Astrocyte of the spinal cord (primary cell): ENCODE measurements at regions not wholly inside any gene's neighbourhood (a gene's known extent, or its start where the extent isn't known, plus 50 kb on each side); places are given as distances from the start of the nearest gene placed in this dataset.

ENCODE experiments used
- DNase-seq: peaks from one replicate; pipeline ENCODE4 v3.0.0; 2011; ENCODE audit warnings: low read depth, low spot score
- H3K4me3 ChIP-seq: 2 replicates; pipeline ENCODE4 v1.5.1; 2011; ENCODE audit warnings: low read depth, mild to moderate bottlenecking, low read length, moderate library complexity
- CTCF ChIP-seq: IDR thresholded peaks from 2 replicates; pipeline ENCODE4 v1.5.1; 2012; ENCODE audit warnings: low read depth, mild to moderate bottlenecking, low read length, inconsistent platforms
- in situ Hi-C: cut with HindIII; loops from 2 replicates; pipeline ENCODE4 v1.10.0; 2017; ENCODE audit warnings: low sequenced_read_pairs

DNA sequence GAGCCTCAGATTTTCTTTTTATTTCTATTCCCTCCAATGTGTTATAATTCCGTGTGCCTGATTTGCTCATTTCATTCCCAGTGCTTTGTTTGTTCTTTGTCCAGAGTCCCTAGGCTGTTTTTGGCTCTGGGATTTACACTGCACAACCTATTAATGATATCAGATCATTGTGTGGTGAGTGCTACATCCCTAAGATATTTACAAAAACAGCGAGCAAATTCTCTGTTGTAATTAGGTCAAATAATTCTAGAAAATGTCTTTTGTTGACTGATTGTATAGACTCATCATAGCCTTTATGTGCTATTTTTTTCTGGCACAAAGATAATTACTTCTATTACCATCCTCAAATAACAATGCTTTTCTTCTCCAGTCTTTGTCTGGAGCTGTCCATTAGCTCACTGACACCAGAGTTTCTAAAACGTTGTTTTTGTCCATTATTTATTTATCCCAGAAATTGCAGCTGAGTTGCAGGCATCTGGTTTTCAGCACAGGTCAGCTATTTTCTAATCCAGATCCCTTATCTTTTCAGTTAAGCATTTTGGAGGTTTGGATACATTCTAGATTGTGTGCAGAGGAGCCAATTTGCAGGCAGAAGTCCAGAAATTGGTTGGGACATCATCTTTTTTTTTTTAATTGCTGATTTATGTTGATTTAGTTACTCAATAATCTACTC lies 379.9 kb upstream of the DMAC1 start:
- in situ Hi-C loops = no loop called here
- no peak for TF ChIP-seq CTCF
- DNase-seq = no peak
- H3K4me3 ChIP-seq = no peak overlapping the region

DNA sequence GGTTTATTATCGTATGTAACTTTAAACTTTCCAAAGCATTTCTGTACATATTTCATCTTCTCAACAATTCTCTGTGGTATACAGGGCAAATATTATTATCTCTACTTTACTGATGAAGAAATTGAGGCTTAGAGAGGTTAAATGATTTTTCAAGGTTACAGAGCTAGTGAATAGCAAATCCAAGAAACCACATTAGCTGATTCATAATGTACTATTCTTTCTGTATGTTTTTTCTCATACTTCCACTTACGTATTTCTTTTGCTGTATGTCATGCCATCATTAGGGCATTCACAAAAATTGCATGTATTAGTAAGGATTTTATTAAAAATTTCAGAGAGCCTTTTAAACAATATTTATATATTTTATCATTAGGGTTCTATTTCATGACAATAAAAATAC lies 372.4 kb upstream of the DMAC1 start:
- no peak overlapping the region for H3K4me3 ChIP-seq
- in situ Hi-C loops = no loop called here
- no peak for TF ChIP-seq CTCF
- no peak for DNase-seq

- no peak overlapping the region for H3K4me3 ChIP-seq
- in situ Hi-C loops = no loop called here
- no peak for TF ChIP-seq CTCF
- DNase-seq = no peak
Observed at GRCh38 chr9:8168916-8169438, 369.4 kb upstream of the DMAC1 start.

GRCh38 chr9:8160787-8161186 lies 361.2 kb upstream of the DMAC1 start:
- DNase-seq = no peak
- no peak overlapping the region for H3K4me3 ChIP-seq
- TF ChIP-seq CTCF = no peak
- in situ Hi-C loops = no loop called here

- H3K4me3 ChIP-seq = no peak overlapping the region
- TF ChIP-seq CTCF = no peak
- in situ Hi-C loops = no loop called here
- no peak for DNase-seq
Observed at GRCh38 chr9:8158574-8158973, 359.0 kb upstream of the DMAC1 start.

DNA sequence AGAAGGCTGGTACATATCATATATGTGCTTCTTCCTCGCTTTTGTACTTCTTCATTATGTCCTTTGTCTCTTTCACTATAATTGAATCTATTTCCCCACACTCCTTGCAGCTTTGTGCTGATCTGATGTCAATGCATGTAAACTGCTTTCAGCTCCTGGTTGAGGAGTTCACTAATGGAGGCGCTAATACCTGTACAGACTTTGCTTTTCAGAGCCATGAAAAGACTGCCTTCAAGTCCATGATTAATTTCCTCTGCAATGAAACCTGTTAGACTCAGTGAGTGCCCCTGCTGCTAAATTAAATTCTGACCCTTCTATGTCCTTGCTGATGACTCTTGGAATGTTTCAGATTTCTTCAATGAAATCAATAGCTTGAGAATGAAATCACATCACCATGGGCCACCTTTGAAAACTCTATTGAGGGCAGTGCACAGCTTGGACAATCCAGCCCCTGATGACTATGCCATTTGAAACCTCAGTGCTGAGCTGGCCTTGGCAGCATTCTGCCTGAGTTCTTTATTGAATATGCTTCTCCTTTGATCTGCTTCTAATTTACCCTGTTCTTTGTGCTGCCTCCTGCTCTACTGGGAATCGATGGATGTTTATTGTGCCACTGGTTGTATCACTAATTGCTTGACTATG lies 358.2 kb upstream of the DMAC1 start:
- no peak for TF ChIP-seq CTCF

More for the DNA sequence above, 358.2 kb upstream of the DMAC1 start:
- in situ Hi-C loops = no loop called here
- H3K4me3 ChIP-seq = no peak overlapping the region
- no peak for DNase-seq
